GM12878 (cell line): ENCODE measurements at regions not wholly inside any gene's neighbourhood (a gene's known extent, or its start where the extent isn't known, plus 50 kb on each side); places are given as distances from the start of the nearest gene placed in this dataset.

Experiments
- BCL11A ChIP-seq: IDR thresholded peaks from 2 replicates; pipeline ENCODE4 v1.6.1; 2011; ENCODE audit warnings: low read depth, low read length
- JUND ChIP-seq: IDR thresholded peaks from 2 replicates; pipeline ENCODE4 v1.6.1; 2012; ENCODE audit warnings: low read depth, mild to moderate bottlenecking, low read length, improper control_type of control experiment, moderate library complexity
- TARDBP ChIP-seq: IDR thresholded peaks from 2 replicates; pipeline ENCODE4 v1.6.1; 2016; ENCODE audit warnings: borderline replicate concordance
- TCF3 ChIP-seq: IDR thresholded peaks from 2 replicates; pipeline ENCODE4 v1.6.1; 2012; ENCODE audit warnings: low read depth, mild to moderate bottlenecking, low read length, borderline replicate concordance; ENCODE audit not compliant: insufficient read depth
- ZNF207 ChIP-seq: fragments of 450-650 bp; IDR thresholded peaks from 2 replicates; pipeline ENCODE4 v1.6.1; 2014; ENCODE audit warnings: antibody characterized with exemption, mild to moderate bottlenecking, borderline replicate concordance
- ZNF622 ChIP-seq: fragments of 450-650 bp; IDR thresholded peaks from 2 replicates; pipeline ENCODE4 v1.6.1; 2017; ENCODE audit warnings: mild to moderate bottlenecking, inconsistent platforms
- ZZZ3 ChIP-seq: IDR thresholded peaks from 2 replicates; pipeline ENCODE4 v1.6.1; 2011; ENCODE audit warnings: low read depth; ENCODE audit not compliant: control insufficient read depth, insufficient read length
- TF ChIP-seq, protein P1 (sequence below): fragments of 450-650 bp; IDR thresholded peaks from 2 replicates; pipeline ENCODE4 v1.6.1; 2014; ENCODE audit warnings: mild to moderate bottlenecking
- TF ChIP-seq, protein P2 (sequence below): fragments of 450-650 bp; IDR thresholded peaks from 2 replicates; pipeline ENCODE4 v1.6.1; 2016; ENCODE audit warnings: mild to moderate bottlenecking
- TF ChIP-seq, protein P3 (sequence below): fragments of 450-650 bp; IDR thresholded peaks from 2 replicates; pipeline ENCODE4 v1.6.1; 2017; ENCODE audit warnings: borderline replicate concordance
- TF ChIP-seq, protein P4 (sequence below): IDR thresholded peaks from 2 replicates; pipeline ENCODE4 v1.6.1; 2011; ENCODE audit warnings: low read depth, mild to moderate bottlenecking, low read length, moderate library complexity, borderline replicate concordance; ENCODE audit errors: extremely low read depth

DNA sequence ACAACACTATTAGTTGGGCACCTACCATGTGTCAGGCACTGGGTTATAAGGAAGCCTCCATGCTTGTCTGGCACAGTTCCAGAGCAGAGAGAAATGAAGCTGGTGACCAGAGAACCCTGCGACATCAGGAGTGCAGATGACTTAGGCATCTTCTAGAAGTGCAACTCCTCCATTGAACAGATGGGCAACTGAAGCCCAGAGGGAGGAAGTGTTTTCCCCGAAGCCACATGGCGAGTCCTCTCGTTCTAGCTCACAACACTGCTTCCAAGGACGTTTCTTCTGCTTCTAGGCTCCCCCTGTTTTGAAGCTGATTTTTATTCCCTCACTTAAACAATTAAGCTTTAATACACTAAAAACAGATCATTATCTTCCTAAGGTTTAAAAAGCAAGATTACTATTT is 109.8 kb upstream of the SYT13 start (continued):
- TF ChIP-seq, protein P1, sequence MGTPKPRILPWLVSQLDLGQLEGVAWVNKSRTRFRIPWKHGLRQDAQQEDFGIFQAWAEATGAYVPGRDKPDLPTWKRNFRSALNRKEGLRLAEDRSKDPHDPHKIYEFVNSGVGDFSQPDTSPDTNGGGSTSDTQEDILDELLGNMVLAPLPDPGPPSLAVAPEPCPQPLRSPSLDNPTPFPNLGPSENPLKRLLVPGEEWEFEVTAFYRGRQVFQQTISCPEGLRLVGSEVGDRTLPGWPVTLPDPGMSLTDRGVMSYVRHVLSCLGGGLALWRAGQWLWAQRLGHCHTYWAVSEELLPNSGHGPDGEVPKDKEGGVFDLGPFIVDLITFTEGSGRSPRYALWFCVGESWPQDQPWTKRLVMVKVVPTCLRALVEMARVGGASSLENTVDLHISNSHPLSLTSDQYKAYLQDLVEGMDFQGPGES, result no peak
- TF ChIP-seq BCL11A (no peak), JUND (no peak), ZZZ3 (no peak), ZNF622 (no peak), TCF3 (no peak), ZNF207 (no peak), TARDBP (no peak)
- TF ChIP-seq, protein P2, sequence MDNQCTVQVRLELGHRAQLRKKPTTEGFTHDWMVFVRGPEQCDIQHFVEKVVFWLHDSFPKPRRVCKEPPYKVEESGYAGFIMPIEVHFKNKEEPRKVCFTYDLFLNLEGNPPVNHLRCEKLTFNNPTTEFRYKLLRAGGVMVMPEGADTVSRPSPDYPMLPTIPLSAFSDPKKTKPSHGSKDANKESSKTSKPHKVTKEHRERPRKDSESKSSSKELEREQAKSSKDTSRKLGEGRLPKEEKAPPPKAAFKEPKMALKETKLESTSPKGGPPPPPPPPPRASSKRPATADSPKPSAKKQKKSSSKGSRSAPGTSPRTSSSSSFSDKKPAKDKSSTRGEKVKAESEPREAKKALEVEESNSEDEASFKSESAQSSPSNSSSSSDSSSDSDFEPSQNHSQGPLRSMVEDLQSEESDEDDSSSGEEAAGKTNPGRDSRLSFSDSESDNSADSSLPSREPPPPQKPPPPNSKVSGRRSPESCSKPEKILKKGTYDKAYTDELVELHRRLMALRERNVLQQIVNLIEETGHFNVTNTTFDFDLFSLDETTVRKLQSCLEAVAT, result no peak
- TF ChIP-seq, protein P3, sequence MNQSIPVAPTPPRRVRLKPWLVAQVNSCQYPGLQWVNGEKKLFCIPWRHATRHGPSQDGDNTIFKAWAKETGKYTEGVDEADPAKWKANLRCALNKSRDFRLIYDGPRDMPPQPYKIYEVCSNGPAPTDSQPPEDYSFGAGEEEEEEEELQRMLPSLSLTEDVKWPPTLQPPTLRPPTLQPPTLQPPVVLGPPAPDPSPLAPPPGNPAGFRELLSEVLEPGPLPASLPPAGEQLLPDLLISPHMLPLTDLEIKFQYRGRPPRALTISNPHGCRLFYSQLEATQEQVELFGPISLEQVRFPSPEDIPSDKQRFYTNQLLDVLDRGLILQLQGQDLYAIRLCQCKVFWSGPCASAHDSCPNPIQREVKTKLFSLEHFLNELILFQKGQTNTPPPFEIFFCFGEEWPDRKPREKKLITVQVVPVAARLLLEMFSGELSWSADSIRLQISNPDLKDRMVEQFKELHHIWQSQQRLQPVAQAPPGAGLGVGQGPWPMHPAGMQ, result no peak
- TF ChIP-seq, protein P4, sequence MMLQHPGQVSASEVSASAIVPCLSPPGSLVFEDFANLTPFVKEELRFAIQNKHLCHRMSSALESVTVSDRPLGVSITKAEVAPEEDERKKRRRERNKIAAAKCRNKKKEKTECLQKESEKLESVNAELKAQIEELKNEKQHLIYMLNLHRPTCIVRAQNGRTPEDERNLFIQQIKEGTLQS, result no peak
- TF ChIP-seq, all 136 proteins: peak for 0
